HepG2 (cell line): ENCODE measurements at regions not wholly inside any gene's neighbourhood (a gene's known extent, or its start where the extent isn't known, plus 50 kb on each side); places are given as distances from the start of the nearest gene placed in this dataset.

Experiments
- RXRA ChIP-seq: sonication (generic); formaldehyde crosslinking; IDR thresholded peaks from 2 replicates; pipeline ENCODE4 v1.5.1; 2020; ENCODE audit warnings: missing genetic modification reagents
- ZMAT3 ChIP-seq: sonication (generic); formaldehyde crosslinking; conservative IDR thresholded peaks from 2 replicates; pipeline ENCODE4 v1.7.0; 2021; ENCODE audit warnings: missing genetic modification reagents

DNA sequence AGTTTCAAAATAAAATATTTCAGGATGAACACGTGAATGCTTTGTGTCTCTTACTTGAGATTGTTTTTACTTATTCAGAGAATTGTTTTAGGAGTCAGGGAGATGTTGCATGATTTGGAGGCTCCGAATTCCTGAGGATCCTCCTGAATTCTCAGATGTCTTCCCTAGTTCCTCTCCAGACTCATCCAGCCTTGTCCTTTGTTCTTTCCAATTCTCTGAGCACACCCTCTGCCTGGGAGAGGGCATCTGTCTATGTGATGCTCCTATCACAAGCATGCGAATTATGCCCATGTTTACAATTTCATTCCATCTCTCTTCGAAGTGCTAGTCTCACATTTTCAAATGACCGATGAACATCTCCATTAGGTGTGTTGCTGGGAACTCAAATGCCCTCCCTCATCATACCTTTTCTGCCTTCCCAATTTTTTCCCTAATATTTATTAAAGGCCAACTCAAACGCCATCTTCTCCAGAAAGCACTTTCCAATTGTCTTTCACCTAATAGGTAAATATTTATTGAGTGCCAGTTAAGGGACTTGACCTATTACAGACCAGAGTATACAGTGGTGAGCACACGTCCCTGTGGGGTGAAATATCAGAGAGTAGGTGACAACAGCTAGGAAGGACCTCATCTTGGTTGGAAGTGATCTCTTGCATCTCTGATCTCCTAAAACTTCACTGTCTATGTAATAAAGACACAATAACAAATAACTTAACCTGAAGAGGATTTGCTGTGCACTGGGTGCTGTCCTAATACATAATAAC lies 64.4 kb downstream of the ARF6 start:
- TF ChIP-seq RXRA (CRISPR knock-in tag) (no peak), ZMAT3 (no peak)
